Stimulated activated CD8-positive, alpha-beta memory T cell treated with anti-CD3 and anti-CD28 coated beads, Interleukin-7, amount 100 ng/mL, for 24 hours (primary cell): ENCODE measurements at regions not wholly inside any gene's neighbourhood (a gene's known extent, or its start where the extent isn't known, plus 50 kb on each side); places are given as distances from the start of the nearest gene placed in this dataset.

ENCODE experiments used
- DNase-seq: peaks from one replicate; pipeline ENCODE4 v3.0.0-alpha.2; 2020; ENCODE audit warnings: low read depth

DNA sequence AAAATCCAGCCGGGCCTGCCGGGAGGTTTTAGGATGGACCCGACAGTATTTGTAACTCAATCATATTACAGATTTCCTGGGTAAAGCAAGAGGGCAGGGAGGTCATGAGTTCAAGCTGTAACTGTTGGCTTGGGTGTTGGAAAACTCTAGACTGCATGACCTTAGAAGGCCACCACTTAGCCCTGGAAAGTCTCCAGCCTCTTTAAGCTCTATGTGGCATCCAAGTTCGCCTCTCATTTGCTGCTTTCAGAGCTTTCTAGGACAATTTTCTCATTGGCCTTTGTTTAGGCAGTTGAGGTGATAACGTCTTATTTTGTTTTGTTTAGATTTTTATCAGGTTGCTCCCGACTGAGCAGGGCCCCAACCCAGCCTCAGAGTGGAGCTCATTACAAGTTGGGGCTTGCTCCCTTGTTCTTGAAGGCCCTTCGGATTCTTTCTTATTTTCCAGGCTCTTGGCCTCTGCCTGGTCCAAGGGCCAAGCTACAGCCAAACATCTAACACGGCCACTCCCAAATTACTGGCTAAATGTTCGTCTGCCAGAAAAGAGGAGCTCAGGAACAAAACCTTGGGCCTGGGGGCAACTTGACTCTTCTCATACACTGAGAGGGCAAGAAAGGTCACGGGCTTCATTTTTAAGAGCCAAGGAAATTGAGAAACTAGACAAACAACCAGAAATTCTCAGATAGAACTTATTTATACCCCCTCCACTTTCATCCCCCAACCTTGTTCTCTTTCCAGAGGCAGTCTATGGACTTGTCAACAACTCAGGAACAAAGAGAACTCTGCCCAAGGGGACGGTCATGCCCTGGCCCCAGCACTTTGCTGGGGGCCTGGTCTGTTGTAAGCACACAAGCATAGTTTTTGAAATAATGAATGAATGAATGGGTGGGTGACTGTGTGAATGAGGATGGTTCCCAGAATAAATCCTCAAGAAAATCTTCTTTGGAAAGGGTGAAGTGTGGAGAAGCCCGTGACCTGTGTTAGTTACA, 526.9 kb downstream of the BNC2 start:
- DNase-seq = no peak

DNA sequence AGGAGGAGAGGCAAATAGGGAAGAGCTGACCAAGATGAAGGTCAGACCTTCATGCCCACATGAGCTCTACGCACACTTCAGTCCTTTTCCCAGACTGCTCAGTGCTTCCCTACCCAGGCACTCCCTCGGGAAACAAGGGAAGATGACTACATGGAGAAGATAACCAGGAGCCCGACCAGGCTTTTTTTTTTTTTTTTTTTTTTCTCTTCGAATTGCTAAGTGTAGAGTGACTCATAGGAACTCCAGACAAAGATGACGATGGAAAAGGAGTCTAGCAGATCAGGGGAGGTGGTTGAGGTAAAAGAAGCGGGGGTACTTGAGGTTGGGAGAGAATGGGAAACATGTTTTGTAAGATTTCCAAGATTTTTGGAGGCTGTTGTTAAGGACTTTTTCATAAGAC, 526.1 kb downstream of the BNC2 start:
- DNase-seq = no peak

DNA sequence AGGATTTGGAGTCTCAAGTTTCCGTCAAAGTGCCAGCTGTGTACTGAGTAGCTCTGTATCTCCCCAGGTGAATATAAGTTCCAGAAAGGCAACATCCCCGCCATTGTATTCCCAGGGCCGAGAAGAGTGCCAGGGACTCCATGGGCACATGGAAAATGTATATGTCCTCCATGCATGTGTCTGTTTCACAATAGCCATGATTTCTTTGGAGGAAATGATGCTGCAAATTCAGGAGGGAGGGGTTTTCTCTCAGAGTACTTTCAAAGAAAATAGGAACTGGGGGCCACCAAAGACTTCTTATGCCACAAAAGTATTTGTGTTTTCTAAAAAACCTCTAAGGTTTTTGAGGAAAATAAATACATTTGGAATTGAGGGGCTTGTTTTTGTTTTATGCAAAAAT, 524.6 kb downstream of the BNC2 start:
- no peak for DNase-seq

DNA sequence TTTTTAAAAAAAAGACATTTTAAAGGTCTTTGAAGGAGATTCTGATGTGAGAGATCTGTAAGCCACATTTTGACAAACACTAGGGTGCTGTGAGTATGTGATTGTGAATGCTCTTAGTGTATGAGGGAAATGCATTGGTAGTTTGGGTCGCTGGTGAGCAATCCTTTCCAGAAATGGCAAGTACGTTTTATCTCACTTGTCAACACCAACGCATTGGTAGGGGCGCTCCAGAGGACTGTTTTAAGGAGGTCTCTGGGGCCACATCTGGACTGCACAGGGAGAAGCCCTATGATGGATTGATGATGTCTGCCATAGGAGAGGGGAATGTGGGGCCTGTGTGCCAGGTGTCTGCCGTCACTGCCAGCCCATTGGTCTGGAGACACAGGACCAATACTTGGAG, 522.6 kb downstream of the BNC2 start:
- DNase-seq = no peak

DNA sequence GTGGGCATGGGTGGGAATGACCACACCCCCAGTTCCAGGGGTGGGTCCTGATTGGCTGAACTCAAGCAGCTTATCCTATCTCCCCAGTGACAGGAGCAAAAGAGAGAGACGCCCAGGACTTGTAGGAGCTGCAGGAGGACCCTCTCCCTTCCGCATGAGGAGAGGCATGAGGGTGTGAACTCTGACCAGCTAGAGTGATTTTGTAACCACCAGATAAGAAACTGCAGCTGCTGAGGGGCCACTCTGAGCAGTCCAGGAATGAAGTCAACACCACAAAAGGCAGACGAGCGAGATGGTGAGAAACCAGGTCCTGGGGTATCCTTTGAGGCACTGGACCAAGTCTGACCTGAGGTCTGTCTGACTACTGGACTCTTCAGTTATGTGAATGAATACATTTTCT, 521.9 kb downstream of the BNC2 start:
- DNase-seq = no peak

DNA sequence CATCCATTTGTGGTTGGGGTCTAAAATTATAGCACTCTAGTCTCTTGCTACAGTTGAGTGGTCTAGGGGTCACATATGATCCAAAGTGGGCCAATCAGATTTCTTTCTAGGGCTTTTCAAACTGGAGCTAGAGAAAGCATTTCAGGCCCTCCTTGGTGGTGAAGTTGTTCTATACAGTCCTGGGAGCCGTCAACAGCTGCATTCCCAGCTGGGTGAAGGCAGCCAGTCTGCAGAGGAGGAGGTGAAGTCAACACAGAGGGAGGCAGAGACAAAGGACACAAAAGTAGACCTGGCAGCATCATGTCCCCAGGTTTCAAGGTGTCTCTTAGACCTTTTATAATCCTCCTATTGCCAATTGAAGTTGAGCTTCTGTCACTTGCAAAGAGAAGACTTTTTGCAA, 518.2 kb downstream of the BNC2 start:
- DNase-seq = no peak

DNA sequence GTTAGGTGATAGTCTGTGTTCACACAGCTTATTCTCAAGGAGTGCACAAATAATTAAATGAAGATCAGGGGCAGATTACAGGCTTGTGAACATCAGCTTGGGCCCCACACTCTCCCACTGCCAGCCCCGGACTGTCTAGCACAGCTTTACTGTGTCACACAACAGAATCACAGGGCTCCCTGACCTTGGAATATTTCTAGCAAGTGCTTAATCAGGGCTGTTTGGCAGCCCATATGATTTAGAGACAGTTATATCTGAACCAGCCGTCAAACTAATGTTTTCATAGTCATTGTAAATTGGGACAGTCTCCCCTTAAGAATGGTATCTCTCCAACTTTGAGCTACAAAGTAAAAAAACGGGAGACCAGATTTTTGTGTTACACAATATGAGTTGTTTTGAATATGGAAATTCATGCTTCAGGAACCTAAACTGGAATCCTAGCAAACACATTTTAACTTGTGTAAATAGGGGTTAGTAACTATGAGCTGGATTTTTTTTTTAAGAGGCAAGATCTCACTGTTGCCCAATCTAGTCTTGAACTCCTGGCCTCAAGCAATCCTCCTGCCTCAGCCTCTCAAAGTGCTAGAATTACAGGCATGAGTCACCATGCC, 517.6 kb downstream of the BNC2 start:
- no peak for DNase-seq

DNA sequence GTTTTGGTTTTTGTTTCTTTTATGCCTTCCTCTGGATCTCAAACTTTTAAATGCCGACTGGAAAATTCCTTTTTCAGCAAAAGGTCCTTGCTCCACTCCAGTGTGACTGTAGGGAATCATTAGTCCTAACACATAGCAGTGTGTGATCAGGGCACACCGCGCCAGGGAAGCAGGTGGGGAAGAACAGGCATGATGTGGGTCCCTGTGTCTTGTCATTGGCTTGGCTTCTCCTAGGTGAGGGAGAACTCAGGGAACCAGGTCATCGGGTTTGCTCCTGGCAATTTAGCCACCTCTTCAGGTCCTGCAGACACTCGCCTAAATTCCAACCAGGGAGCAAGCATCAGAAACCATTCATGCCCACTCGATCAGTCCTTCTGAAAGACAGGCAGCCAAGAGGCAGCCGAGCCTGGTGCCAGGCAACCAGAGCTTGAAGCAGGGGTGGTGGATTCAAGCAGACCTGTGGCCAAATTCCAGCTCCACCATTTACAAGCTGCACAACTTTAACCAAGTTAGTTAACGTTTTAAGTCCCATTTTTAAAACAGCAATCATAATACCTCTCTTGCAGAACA, 514.2 kb downstream of the BNC2 start:
- no peak for DNase-seq

DNA sequence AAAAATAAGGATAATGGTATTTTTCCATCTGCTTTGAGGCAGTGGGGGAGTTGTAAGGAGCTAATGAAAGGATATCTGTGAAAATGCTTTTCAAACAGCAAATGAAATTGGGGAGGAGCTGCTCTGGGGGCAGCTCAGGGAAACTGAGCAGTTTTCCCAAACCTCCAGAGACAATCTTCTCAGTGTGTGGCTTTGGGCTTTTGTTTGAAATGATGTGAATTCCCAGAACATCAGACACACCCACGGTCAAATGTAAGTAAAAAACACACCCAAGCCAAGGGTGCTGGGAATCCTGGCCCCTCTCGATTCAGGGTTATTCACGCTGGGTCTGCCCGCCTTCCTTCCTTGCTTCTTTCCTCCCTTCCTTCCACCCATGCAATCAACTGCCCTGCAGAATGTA, 512.6 kb downstream of the BNC2 start:
- DNase-seq = no peak

DNA sequence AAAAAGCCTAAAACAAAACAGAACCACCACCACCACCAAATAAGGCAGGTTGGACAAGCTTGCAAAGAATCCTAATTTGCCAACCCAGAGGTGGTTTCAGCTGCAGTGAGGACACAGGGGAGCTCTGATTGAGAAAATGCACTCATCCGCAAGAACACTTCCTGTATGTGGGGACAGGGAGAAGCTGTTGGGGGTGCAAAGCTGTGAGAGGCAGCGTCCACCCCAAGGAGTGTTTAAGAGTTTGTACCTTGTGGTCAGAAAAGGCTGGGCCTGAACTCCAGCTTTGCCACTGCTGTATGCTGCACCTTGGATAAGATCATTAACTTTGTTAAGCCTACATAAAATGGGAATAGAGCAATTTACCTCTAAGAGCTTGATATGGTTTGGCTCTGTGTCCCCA, 511.7 kb downstream of the BNC2 start:
- no peak for DNase-seq
